Activated naive CD4-positive, alpha-beta T cell treated with anti-CD3 and anti-CD28 coated beads for 36 hours (primary cell): ENCODE measurements at regions not wholly inside any gene's neighbourhood (a gene's known extent, or its start where the extent isn't known, plus 50 kb on each side); places are given as distances from the start of the nearest gene placed in this dataset.

ENCODE experiments used
- CTCF ChIA-PET: fragments of 350-600 bp; sonication (Branson Sonifier 250); formaldehyde crosslinking; loops from one replicate; lab custom pipeline; 2021; ENCODE audit warnings: antibody characterized with exemption; lab: Charles Lee
- DNase-seq: peaks from one replicate; pipeline ENCODE4 v3.0.0-alpha.2; 2020
- H3K27ac Mint-ChIP-seq: one replicate; pipeline ENCODE4 v1.8.0; 2021; ENCODE audit warnings: mild to moderate bottlenecking, mixed read lengths
- H3K27me3 Mint-ChIP-seq: one replicate; pipeline ENCODE4 v1.8.0; 2021; ENCODE audit warnings: low read depth, mixed read lengths
- H3K36me3 Mint-ChIP-seq: one replicate; pipeline ENCODE4 v1.8.0; 2021; ENCODE audit warnings: low read depth, mixed read lengths
- H3K4me1 Mint-ChIP-seq: one replicate; pipeline ENCODE4 v1.8.0; 2021; ENCODE audit warnings: low read depth, mixed read lengths
- H3K4me3 Mint-ChIP-seq: one replicate; pipeline ENCODE4 v1.8.0; 2021; ENCODE audit warnings: mild to moderate bottlenecking, moderate library complexity, mixed read lengths
- H3K9me3 Mint-ChIP-seq: one replicate; pipeline ENCODE4 v1.8.0; 2021; ENCODE audit warnings: mixed read lengths
- intact Hi-C: fragments of 100-400 bp; cut with micrococcal nuclease; formaldehyde crosslinking; loops from one replicate; pipeline ENCODE4 v1.15.1; 2023

DNA sequence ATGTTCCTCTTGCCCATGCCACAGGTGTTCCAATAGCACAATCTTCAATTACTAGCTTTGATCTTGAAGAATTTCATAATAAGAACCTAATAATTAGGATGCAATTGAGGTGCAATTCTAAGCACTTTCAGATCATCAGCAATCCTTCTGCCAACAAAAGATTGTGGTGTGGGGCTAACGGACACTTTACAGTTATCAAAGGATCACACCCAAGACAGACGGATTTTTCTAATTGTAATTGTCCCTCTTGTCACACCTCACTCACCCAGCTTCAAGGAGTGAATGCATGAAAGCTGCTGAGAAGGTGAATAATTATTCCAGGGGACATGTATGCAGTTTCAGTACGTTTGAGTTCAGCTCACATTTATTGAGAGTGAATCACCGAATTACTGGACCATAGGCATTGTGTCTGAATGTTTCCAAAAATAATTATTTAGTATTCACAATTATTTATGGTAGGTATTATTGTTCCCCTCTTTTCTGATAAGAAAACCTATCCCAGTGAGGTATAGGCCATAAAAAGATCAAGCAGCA, 438.5 kb upstream of the TRIB2 start:
- no peaks in the 10 kb centered on the region for H3K9me3 Mint-ChIP-seq
- CTCF ChIA-PET, result no interaction called here
- intact Hi-C loops, result no loop called here
- H3K27me3 Mint-ChIP-seq, result peaks cover 5% of the 10 kb centered on the region
- H3K4me1 Mint-ChIP-seq, result peaks cover 11% of the 10 kb centered on the region
- no peak overlapping the region for H3K27ac Mint-ChIP-seq
- no peaks in the 10 kb centered on the region for H3K36me3 Mint-ChIP-seq
- DNase-seq, result no peak
- no peak overlapping the region for H3K4me3 Mint-ChIP-seq

DNA sequence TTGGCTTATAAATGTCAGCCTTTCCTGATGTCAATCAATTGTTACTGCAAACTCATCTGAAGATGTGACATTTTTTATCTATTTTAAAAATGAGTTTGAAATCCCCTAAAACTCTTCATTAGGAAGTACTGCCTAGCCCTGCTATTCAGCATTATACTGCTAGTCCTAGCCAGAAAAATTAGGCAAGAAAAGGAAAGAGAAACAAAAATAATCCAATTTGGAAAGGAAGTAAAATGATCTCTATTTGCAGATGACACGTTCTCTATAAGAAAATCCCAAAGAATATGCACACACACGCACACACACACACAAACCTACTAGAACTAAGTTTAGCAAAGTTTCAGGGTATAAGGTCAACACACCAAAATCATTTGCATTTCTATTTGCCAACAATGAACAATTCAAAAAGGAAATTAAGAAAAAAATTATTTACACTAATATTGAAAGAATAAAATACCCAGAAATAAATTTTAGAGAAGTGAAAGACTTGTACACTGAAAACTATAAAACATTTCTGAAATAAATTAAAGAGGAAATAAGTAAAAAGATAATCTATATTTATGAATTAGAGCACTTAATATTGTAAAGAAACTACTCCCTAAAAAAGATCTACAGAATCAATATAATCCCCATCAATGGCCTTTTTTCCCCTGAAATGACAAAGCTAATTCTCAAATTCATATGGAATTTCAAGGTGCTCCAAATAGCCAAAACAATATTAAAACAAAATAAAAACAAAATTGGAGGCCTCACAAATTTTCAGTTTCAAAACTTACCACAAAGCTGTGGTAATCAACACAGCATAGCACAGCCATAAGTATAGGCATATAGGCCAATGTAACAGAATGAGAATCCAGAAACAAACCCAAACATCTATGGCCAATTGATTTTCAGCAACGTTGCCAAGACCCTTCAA, 433.7 kb upstream of the TRIB2 start:
- H3K4me1 Mint-ChIP-seq, result peaks cover 12% of the 10 kb centered on the region
- H3K36me3 Mint-ChIP-seq, result no peaks in the 10 kb centered on the region
- H3K9me3 Mint-ChIP-seq, result no peaks in the 10 kb centered on the region
- H3K4me3 Mint-ChIP-seq, result no peak overlapping the region
- no peak overlapping the region for H3K27ac Mint-ChIP-seq
- intact Hi-C loops, result no loop called here
- CTCF ChIA-PET, result no interaction called here
- no peak for DNase-seq
- peaks cover 2% of the 10 kb centered on the region for H3K27me3 Mint-ChIP-seq

DNA sequence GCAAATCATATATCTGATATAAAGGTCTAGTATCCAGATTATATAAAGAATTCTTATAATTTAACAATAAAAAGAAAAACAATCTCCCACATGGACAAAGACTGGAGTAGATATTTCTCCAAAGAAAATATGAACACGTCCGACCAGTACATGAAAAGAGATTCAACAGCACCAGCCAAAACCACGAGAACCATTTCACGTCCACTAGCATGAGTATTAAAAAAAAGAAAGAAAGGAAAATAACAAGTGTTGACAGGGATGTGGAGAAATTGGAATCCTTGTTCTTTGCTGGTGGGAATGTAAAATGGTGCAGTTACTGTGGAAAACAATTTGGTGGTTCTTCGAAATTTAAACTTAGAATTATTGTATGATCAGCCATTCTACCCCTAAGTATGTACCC, 432.7 kb upstream of the TRIB2 start:
- CTCF ChIA-PET, result no interaction called here
- Mint-ChIP-seq H3K4me1 (peaks cover 13% of the 10 kb centered on the region), H3K9me3 (no peaks in the 10 kb centered on the region), H3K27ac (no peak overlapping the region), H3K36me3 (no peaks in the 10 kb centered on the region), H3K27me3 (peaks cover 2% of the 10 kb centered on the region), H3K4me3 (no peak overlapping the region)
- intact Hi-C loops, result no loop called here
- DNase-seq, result no peak

GRCh38 chr2:12284487-12284886, 432.2 kb upstream of the TRIB2 start:
- H3K27ac Mint-ChIP-seq, result no peak overlapping the region

DNA sequence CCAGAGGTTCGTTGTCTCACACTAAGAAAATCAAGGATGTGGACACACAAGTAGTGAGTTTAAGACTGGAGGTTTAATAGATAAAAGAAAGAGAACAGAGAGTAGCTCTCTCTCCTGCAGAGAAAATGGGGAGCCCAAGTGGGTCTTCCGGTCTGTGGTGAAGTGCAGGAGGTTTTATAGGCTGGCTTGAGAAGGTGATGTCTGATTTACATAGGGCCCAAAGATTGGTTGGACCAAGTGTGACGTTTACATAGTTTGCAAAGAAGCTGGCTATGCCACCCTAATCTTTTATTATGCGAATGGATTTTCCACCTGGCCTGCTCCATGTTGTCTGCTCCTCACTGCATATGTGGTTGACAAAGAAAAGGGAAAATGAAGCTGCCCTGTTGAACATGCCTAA, 430.4 kb upstream of the TRIB2 start:
- H3K27me3 Mint-ChIP-seq, result peaks cover 2% of the 10 kb centered on the region
- no peaks in the 10 kb centered on the region for H3K9me3 Mint-ChIP-seq
- no peak for DNase-seq
- CTCF ChIA-PET, result no interaction called here
- H3K4me1 Mint-ChIP-seq, result peaks cover 17% of the 10 kb centered on the region
- H3K27ac Mint-ChIP-seq, result no peak overlapping the region
- no peaks in the 10 kb centered on the region for H3K36me3 Mint-ChIP-seq
- H3K4me3 Mint-ChIP-seq, result no peak overlapping the region
- intact Hi-C loops, result no loop called here

More at GRCh38 chr2:12284487-12284886, 432.2 kb upstream of the TRIB2 start:
- intact Hi-C loops, result no loop called here
- H3K9me3 Mint-ChIP-seq, result no peaks in the 10 kb centered on the region
- peaks cover 13% of the 10 kb centered on the region for H3K4me1 Mint-ChIP-seq
- H3K4me3 Mint-ChIP-seq, result no peak overlapping the region
- no peaks in the 10 kb centered on the region for H3K36me3 Mint-ChIP-seq
- H3K27me3 Mint-ChIP-seq, result peaks cover 2% of the 10 kb centered on the region
- CTCF ChIA-PET, result no interaction called here
- no peak for DNase-seq

DNA sequence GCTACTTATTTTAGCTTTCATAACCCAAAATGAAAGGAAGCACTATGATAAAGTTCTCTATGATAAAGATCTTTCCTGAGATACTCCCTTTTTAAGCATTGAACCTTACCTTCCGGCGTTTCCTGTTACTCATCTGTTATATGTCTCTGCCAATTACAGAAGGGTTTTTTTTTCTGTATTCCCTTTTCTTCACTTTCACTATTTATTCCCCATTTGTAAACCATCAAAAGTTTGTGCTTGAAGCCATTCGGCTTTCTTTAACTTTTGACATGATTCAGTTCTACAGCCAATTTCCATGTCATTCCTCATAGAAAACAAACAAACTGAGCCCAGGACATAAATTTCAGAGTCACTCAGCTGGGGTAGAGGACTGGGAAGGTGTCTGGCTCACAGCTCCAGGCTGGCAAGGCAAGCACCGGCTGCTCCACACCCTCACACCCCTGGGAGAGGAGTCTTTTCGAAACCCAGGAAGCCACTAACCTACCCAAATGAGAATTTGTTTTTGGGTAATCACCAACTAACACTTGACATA, 429.4 kb upstream of the TRIB2 start:
- intact Hi-C loops, result no loop called here
- peak overlapping the region; percentile 20 for H3K27ac Mint-ChIP-seq
- H3K36me3 Mint-ChIP-seq, result no peaks in the 10 kb centered on the region
- no peak overlapping the region for H3K4me3 Mint-ChIP-seq
- no peaks in the 10 kb centered on the region for H3K9me3 Mint-ChIP-seq
- CTCF ChIA-PET, result no interaction called here
- peaks cover 25% of the 10 kb centered on the region for H3K4me1 Mint-ChIP-seq
- DNase-seq, result no peak
- peaks cover 2% of the 10 kb centered on the region for H3K27me3 Mint-ChIP-seq

DNA sequence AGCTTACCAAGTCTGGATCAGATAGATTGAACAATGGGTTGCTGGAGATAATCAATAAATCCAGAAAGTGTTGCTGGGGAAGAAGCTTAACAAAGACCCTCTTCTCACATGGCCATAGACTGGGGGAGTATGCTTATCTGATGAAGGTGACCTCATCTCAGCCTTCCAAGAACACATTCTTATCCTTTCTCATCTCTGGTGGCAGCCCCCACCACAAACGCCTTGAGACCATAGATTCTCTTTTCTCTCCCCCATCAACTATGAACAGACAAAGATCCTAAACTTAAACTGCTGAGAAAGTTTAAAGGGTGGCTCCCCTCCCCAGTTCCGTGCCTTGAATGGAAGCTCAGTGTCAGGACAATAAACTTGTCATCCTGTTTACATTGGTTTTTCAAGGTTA, 428.7 kb upstream of the TRIB2 start:
- CTCF ChIA-PET, result no interaction called here
- no peak overlapping the region for H3K4me3 Mint-ChIP-seq
- no peak for DNase-seq
- H3K9me3 Mint-ChIP-seq, result peaks cover 2% of the 10 kb centered on the region
- intact Hi-C loops, result no loop called here
- H3K27ac Mint-ChIP-seq, result no peak overlapping the region
- H3K4me1 Mint-ChIP-seq, result peaks cover 28% of the 10 kb centered on the region
- peaks cover 2% of the 10 kb centered on the region for H3K27me3 Mint-ChIP-seq
- H3K36me3 Mint-ChIP-seq, result no peaks in the 10 kb centered on the region

DNA sequence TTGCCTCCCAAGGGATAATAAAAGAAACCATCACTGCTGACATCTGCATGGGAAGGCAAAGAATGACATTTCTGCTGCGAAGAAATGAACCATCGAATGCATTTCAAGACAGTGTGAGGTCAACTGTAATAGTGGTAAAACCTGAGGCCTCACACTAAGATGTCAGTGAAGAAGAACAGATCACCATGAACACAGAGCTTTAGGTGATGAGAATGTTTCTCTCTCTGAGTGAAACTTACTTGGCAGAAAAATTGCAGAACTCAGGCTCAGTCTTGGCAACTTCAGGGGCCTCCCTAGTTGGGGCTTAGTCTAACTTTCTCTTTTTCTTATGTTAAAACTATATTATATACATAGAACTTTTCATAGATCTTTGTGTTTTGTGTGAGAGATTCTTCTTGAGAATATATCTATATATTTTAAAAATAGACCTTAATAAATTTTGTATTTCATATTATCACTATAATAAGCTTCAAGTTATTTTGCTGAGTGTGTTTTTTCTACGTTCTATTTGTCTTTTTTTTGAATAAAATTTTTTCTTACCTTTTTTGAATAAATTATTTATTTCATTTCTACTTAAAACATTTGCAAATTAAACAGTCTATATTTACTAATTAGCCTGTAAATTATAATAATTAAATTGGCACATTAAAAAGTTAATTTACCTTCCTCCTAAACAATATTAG, 427.5 kb upstream of the TRIB2 start:
- CTCF ChIA-PET, result interaction anchor here (0.6 kb wide), 1 partner anchor 705 kb away, joined by 4 read pairs; no protein-coding TSS in a partner anchor
- no peaks in the 10 kb centered on the region for H3K36me3 Mint-ChIP-seq
- H3K27me3 Mint-ChIP-seq, result peaks cover 2% of the 10 kb centered on the region
- H3K27ac Mint-ChIP-seq, result no peak overlapping the region
- intact Hi-C loops, result no loop called here
- DNase-seq, result no peak
- peaks cover 38% of the 10 kb centered on the region for H3K4me1 Mint-ChIP-seq
- no peak overlapping the region for H3K4me3 Mint-ChIP-seq
- peaks cover 5% of the 10 kb centered on the region for H3K9me3 Mint-ChIP-seq

DNA sequence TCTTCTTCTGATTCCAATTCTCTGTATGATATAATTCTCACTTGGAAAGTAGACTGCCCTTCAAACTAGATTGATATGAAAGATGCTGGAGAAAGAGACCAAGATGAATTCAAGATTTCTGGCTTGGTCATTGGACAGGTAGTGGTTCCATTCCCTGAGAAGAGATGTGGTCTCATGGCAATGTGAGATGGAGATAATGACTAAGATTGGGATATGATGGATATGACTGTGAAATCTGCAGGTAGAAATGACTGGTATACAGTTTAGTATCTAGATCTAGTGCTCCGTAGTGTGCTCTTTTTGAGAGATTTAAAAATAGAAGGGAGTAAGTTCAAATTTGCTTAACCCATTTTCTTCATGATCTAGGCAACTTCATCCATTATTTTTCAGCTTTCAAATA, 425.4 kb upstream of the TRIB2 start:
- no peak overlapping the region for H3K4me3 Mint-ChIP-seq
- H3K27me3 Mint-ChIP-seq, result peaks cover 2% of the 10 kb centered on the region
- H3K36me3 Mint-ChIP-seq, result no peaks in the 10 kb centered on the region
- H3K9me3 Mint-ChIP-seq, result peaks cover 5% of the 10 kb centered on the region
- no peak for DNase-seq
- H3K27ac Mint-ChIP-seq, result no peak overlapping the region
- CTCF ChIA-PET, result no interaction called here
- intact Hi-C loops, result loop anchor here (5.0 kb wide), 4 partner anchors 114 to 539 kb away; no protein-coding TSS in a partner anchor
- peaks cover 56% of the 10 kb centered on the region for H3K4me1 Mint-ChIP-seq

DNA sequence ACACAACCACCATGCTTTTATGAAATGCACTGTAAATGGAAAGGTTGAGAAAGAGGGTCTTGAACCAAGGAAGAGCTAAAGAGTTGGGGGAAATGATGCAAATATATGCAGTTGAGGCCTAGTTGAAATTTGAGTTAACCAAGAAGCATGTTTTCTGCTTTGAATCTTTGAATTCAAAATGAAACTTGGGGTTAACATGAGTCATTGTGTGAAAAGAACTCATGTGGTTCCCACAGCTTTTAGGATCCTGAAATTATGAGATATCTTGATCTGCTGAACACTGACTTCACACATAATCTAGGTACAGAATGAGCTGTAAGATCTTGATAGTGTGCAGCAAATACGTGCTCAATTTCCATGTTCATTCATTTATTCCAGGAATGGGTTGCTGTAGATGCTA, 422.9 kb upstream of the TRIB2 start:
- Mint-ChIP-seq H3K4me1 (peaks cover 55% of the 10 kb centered on the region), H3K4me3 (no peak overlapping the region), H3K27me3 (peaks cover 6% of the 10 kb centered on the region), H3K9me3 (peaks cover 5% of the 10 kb centered on the region), H3K36me3 (no peaks in the 10 kb centered on the region), H3K27ac (peak overlapping the region; percentile 75)
- intact Hi-C loops, result loop anchor here (1.0 to 5.0 kb wide), 12 partner anchors 9 to 542 kb away; partner anchors contain the start of gene TRIB2
- CTCF ChIA-PET, result interaction anchor here (0.6 to 1.4 kb wide), 5 partner anchors 106 to 635 kb away, joined by 3 to 6 read pairs (median 3); partner anchors contain the start of gene TRIB2
- peak; percentile 18 for DNase-seq

GRCh38 chr2:12295856-12296519, 420.7 kb upstream of the TRIB2 start:
- Mint-ChIP-seq H3K27ac (no peak overlapping the region), H3K9me3 (peaks cover 5% of the 10 kb centered on the region), H3K4me3 (no peak overlapping the region), H3K27me3 (peaks cover 4% of the 10 kb centered on the region), H3K4me1 (peaks cover 56% of the 10 kb centered on the region), H3K36me3 (no peaks in the 10 kb centered on the region)
- no peak for DNase-seq
- intact Hi-C loops, result loop anchor here (2.0 kb wide), 3 partner anchors 209 to 421 kb away; partner anchors contain the start of gene TRIB2
- CTCF ChIA-PET, result no interaction called here

GRCh38 chr2:12296915-12297314, 419.8 kb upstream of the TRIB2 start:
- H3K4me1 Mint-ChIP-seq, result peaks cover 57% of the 10 kb centered on the region
- DNase-seq, result no peak

More at GRCh38 chr2:12296915-12297314, 419.8 kb upstream of the TRIB2 start:
- H3K36me3 Mint-ChIP-seq, result no peaks in the 10 kb centered on the region
- CTCF ChIA-PET, result no interaction called here
- H3K27me3 Mint-ChIP-seq, result peaks cover 4% of the 10 kb centered on the region
- no peak overlapping the region for H3K4me3 Mint-ChIP-seq
- H3K9me3 Mint-ChIP-seq, result peaks cover 5% of the 10 kb centered on the region
- H3K27ac Mint-ChIP-seq, result no peak overlapping the region
- intact Hi-C loops, result no loop called here
